Spleen (tissue), 7 donors: ENCODE measurements at regions not wholly inside any gene's neighbourhood (a gene's known extent, or its start where the extent isn't known, plus 50 kb on each side); places are given as distances from the start of the nearest gene placed in this dataset.

Experiments
- CTCF ChIP-seq, 11 experiments: fragments of 200-600 bp in 7 of 11; fragments of 450-650 bp in 4 of 11; sonication (generic) in 4 of 11; IDR thresholded peaks in 8 of 11; conservative IDR thresholded peaks in 3 of 11; 1 replicate in 7 of 11; 2 replicates in 4 of 11; pipeline versions ENCODE4 v1.4.0 to v1.8.0; 2016 to 2021; ENCODE audit warnings: antibody characterized with exemption in 11 of 11, inconsistent platforms in 4 of 11, mild to moderate bottlenecking in 1 of 11
- POLR2A ChIP-seq, 3 donors: fragments of 450-650 bp; IDR thresholded peaks; one replicate each; pipeline ENCODE4 v1.5.1; 2017; ENCODE audit warnings: antibody characterized with exemption in 3 of 3, mild to moderate bottlenecking in 1 of 3
- donor health status: DM: no; HTN: no; CAD: no; lungs with moderate emphysema.
- donor health status: DM: no; HTN: no; CAD: no.
- donor health status: DM: no; HTN: no; CAD: no.

- TF ChIP-seq POLR2A (IDR thresholded peaks at IDR 0.05) (no peak), CTCF (IDR thresholded peaks at IDR 0.05 in 8 of 11, conservative IDR thresholded peaks at IDR 0.05 in 3 of 11) (no peak)
These were observed 509.7 kb downstream of the AJAP1 start for GRCh38 chr1:5164158-5164557.
